HEK293 (cell line): ENCODE measurements at regions not wholly inside any gene's neighbourhood (a gene's known extent, or its start where the extent isn't known, plus 50 kb on each side); places are given as distances from the start of the nearest gene placed in this dataset.

ENCODE experiments used
- ZBTB17 ChIP-seq: fragments of 450-650 bp; formaldehyde crosslinking; IDR thresholded peaks from 2 replicates; pipeline ENCODE4 v1.5.1; 2016; ENCODE audit warnings: missing biosample characterization, missing genetic modification characterization
- ZBTB8A ChIP-seq: fragments of 450-650 bp; formaldehyde crosslinking; IDR thresholded peaks from 2 replicates; pipeline ENCODE4 v1.5.1; 2016; ENCODE audit warnings: missing biosample characterization, missing genetic modification characterization
- TF ChIP-seq, protein P1 (sequence below): IDR thresholded peaks from 2 replicates; pipeline ENCODE4 v1.6.1; 2011; ENCODE audit warnings: mild to moderate bottlenecking, low read depth, low read length, borderline replicate concordance
- TF ChIP-seq, protein P2 (sequence below): fragments of 450-650 bp; formaldehyde crosslinking; IDR thresholded peaks from 2 replicates; pipeline ENCODE4 v1.5.1; 2016; ENCODE audit warnings: missing biosample characterization, missing genetic modification characterization

DNA sequence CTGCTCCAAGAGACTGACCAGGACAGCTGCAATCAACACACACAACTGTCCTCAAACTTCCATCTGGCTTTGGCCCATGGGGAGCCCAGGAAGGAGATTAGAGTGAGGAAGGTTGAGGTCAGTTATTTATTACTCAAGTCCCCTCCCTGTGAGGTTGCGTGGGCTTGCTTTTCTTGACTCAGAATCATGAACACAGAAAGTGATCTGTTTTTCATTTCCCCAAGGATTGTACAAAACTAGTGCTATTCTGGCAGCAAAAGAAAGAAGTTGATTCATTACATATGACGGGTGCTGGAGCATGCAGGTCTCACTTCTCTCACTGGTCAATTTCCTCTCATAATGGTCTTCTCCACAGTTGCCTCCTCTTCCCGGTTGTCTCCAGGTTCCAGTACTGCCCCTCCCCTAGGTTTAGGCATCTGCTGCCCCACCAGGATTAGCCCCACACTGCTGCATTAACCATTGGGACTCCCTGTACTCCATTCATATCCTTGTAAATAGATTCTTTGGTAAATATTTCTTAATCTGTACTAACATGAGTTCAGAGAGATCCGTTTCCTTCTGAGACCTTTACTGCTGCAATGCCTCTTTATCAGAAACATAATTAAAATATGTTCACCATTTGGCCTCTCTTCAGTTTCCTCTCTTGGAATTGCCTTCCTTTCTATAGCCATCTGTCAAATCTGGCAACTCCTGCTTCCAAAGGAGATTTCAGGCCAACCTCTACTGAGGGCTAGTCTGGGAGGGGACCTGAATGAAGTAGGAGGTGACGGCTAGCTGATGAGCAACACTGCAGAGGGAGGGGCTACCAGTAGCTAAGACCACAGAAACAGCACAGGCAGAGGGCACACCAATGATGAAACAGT, 888.8 kb downstream of the QKI start:
- TF ChIP-seq, protein P1, sequence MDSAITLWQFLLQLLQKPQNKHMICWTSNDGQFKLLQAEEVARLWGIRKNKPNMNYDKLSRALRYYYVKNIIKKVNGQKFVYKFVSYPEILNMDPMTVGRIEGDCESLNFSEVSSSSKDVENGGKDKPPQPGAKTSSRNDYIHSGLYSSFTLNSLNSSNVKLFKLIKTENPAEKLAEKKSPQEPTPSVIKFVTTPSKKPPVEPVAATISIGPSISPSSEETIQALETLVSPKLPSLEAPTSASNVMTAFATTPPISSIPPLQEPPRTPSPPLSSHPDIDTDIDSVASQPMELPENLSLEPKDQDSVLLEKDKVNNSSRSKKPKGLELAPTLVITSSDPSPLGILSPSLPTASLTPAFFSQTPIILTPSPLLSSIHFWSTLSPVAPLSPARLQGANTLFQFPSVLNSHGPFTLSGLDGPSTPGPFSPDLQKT, result no peak
- TF ChIP-seq, protein P2, sequence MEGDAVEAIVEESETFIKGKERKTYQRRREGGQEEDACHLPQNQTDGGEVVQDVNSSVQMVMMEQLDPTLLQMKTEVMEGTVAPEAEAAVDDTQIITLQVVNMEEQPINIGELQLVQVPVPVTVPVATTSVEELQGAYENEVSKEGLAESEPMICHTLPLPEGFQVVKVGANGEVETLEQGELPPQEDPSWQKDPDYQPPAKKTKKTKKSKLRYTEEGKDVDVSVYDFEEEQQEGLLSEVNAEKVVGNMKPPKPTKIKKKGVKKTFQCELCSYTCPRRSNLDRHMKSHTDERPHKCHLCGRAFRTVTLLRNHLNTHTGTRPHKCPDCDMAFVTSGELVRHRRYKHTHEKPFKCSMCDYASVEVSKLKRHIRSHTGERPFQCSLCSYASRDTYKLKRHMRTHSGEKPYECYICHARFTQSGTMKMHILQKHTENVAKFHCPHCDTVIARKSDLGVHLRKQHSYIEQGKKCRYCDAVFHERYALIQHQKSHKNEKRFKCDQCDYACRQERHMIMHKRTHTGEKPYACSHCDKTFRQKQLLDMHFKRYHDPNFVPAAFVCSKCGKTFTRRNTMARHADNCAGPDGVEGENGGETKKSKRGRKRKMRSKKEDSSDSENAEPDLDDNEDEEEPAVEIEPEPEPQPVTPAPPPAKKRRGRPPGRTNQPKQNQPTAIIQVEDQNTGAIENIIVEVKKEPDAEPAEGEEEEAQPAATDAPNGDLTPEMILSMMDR (tag by site-specific recombination), result no peak
- TF ChIP-seq ZBTB17, result no peak
- no peak for TF ChIP-seq ZBTB8A (tag by site-specific recombination)
